NCI-H1436 (cell line): ENCODE measurements at regions not wholly inside any gene's neighbourhood (a gene's known extent, or its start where the extent isn't known, plus 50 kb on each side); places are given as distances from the start of the nearest gene placed in this dataset.

Experiments used
- DNase-seq: peaks from one replicate; lab custom pipeline; 2025; lab: John Stamatoyannopoulos, UW

GRCh38 chr12:75900226-75900625 is 131.3 kb downstream of the PHLDA1 start:
- DNase-seq, result peak; percentile 47

DNA sequence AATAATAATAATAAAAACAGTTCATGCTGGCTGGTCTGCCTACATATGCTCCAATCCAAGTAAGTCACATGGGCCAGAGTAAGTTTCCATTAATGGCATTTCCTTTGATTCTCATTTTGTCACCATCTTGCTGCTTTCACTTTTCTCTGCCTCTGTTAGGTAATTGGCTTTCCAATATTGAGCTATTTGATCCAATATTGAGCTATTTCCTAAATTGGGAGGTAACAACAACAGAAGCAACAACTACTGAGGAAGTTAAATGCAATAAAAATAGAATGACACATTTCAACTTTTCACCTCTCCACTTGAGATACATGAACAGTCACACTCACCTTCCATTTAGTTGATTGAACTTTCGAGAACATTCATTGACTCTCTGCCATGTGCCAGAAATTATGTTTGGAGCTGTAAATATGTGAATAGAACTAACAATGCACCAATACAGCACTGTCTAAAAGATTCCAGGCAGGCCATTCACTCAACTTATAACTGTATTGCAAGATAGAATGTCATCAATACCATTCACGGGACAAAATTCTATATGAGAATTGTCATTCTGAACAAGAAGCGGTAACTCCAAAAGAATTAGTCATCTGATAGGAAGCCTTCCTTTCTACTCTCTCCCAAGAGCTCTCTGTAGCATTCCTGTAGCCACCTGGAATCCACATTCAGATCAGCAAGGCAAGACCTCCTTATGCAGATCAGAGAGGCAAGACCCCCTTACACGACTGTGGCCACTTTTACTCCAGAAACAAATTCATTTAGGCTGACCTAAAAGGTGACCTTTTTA is 136.4 kb downstream of the PHLDA1 start:
- DNase-seq, result no peak

DNA sequence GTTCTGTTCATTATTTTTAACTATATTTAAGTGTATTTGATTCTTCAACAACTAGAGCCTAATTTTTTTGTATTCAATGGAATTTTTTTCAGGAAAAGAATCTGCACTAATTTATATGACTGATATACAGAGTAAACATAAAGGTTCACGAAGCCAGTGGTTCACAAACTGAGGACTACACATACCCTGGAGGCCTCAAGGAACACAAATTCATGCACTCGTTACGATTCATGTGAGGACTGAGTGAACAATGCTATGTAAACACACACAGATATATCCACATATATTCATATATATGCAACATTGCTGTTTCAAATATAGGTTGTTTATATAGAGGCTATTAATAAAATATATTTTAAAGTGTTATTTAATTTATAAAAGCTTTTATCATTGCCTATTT is 137.8 kb downstream of the PHLDA1 start:
- DNase-seq, result no peak

DNA sequence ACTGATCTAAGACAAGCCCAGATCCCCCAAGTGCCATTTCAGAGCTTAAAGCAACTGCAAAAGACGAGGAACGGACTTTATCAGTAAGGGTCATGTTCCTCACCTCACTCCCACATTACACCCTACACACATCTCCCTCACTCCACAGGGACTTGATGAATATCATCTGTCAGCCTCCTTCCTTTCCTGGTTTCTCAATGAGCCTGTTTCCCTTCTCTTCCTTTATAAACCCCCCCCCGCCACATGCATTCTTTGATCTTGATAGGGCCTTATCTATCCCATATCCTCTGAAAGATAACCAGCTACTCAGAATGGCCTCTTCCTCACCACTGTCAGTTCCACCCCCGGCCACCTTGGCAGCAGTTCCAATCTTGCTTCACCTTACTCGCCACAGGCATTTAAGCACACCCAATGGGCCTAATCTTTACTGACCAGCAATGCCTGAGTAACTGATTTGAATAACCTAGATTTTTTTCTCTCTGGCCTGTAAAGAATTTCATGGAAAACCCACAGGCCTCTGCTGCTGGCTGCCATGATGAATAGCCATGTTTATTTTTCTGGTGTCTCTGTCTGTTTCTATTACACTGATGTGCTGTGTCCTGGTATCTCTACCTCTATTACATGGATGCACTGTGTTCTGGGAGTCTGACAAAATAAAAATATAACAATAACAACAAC is 138.7 kb downstream of the PHLDA1 start:
- DNase-seq, result no peak

DNA sequence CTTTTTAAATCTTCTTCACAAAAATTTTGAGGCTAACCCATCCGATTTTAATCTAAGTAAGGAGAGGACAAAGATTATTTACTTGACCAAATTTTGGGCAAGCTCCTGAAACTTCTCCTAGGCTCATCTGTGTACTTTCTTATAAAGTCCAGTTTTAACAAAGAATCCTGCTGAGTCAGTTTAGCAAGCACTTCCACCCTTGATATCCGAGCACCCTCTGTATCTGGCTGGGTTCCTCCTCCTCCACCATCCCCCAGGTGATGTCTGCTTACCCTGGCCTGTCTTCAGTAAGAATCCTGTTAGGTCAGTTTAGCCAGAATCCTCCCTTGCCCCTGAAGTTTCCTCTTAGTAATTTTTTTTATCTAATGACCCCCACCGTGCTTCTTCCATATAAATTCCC is 140.5 kb downstream of the PHLDA1 start:
- DNase-seq, result no peak

DNA sequence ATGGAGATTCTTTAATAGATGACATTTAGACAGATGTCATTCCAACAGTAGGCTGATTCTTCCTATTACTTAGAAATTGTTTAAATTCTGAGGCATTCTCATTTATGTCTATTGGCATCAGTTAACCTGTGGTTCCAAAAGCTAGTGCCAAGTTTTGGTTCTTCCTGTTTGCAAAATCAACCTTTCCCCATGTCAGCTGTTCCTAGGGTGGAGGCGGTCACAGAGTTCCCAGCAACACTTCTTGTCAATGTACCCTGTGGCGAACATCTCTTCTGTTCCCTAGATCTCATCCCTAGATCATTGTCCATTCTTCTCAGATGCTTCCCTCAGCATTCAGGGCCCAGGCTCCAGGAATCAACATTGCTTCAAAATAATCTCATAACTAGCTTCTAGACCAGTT is 140.9 kb downstream of the PHLDA1 start:
- no peak for DNase-seq

GRCh38 chr12:75890141-75890540 is 141.4 kb downstream of the PHLDA1 start:
- DNase-seq, result no peak

GRCh38 chr12:75888874-75889613 is 142.5 kb downstream of the PHLDA1 start:
- DNase-seq, result no peak

DNA sequence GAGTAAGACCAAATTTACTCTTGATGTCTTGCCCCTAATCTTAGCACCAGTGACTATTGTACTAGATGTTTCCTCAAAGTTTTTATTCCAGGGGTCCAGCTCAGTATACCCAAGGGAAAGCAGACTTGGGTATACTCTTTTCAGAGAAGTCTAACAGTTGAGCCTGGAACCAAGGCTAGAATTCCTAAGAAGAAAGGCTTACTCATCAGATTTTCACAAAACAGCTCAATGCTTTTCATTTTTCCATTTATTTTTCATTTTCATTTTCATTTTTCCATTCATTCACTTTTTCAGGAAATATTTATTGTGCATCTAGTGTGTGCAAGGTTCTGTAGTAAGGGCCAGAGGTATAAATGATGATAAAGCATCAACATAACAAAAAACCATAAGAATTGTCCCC is 143.2 kb downstream of the PHLDA1 start:
- DNase-seq, result no peak

GRCh38 chr12:75887979-75888378 is 143.6 kb downstream of the PHLDA1 start:
- no peak for DNase-seq

DNA sequence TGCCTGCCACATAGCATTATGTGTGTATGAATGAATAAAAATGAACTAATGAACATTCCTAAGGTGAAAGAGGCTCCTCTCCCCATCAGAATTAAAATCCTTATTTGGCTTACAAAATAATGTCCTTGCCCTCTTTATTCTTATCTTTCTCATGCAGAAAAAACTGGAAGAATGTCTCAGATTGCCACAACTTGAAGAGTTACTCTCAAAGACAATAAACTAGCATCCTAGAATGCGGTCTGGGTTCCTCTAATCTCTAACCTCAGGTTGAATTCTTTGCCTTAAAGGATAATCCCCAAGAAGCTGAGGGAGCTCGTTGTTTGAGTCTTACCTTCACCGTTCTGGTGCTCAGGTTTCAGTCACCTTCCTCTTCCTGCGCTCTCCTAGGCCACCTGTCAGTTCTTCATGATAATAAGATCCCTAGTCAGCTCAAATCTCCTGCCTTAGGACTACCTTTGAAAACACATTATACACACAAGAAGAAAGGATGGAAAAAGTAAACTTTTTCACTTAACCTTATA is 147.1 kb downstream of the PHLDA1 start:
- no peak for DNase-seq

GRCh38 chr12:75883241-75883640 is 148.3 kb downstream of the PHLDA1 start:
- DNase-seq, result no peak

DNA sequence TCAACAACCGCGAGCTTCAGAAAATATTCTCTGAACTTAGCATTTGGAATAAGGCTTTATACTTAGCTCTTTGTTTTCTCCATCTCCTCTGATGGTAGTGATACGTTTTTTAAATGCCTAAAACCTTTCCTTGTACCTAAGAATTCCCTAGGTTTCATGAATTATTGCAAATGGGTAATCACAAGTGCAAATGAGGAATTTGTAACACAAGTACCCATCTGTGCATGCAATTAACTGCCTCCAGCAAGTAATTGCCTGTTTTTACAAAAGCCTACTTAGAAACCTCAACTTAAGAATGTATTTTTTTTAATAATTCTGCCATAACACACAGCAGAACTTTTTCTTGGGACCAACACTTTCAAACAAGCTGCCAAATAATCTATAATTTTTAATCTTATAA is 149.2 kb downstream of the PHLDA1 start:
- DNase-seq, result no peak

DNA sequence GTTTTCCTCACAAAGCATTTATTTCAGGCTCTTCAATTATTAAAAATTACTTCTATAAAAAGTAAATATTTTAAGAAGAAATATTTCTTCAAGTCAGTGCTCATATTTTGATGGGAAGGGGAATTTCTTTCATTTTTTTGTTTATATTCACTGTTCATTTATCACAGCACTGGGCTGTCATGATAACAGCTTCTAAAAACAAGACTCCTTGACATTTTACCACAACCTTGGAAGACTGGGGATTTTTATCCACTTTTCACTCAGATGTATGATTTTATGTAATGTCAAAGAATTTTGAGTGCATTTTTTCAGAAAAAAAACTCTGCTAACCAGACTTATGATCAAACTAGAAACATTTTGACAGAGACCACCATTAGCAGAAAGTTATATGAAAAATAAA is 149.7 kb downstream of the PHLDA1 start:
- no peak for DNase-seq

- peak; percentile 76 for DNase-seq
Observed at GRCh38 chr12:75877763-75878621, 153.6 kb downstream of the PHLDA1 start.

DNA sequence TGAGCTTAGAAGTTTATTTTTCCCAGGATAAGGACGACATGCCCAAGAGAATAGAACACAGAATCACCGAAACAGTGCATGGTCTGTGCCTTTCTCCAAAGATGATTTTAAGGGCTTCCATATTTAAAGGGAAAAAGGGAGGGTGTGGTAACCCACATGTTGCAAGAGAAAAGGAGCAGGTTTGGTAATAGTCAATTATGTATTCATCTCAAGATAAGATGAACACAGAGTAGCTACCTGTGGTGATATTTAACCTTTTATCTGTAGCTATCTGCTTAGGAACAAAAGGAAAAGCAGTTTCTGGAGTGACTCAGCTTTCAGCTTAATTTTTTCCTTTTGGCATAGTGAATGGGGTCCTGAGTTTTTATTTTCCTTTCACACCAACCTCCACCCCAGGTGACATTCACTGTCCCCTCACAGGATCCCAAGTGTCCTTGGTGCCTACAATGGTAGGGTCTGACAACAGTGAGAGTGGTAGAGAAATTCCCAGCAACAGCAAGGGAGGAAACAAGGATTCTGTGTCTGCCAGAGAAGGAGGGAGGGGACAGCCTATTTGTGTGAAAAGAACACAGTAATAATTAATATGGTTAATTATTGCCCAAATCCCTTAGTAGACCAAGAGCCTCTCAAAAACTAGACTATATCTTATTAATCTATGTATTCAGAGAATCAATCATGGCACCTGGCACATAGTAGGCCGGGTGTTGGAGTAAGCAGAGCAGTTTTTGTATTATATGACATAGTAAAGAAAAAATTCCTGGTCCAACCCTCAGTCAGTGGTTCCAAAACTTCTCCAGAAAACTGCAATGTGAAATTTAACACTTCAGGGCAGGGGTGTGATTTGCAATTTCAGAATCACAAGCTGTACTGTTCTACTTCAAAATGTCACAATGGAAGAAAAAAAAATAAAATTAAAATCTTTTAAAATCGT is 154.5 kb downstream of the PHLDA1 start:
- no peak for DNase-seq

DNA sequence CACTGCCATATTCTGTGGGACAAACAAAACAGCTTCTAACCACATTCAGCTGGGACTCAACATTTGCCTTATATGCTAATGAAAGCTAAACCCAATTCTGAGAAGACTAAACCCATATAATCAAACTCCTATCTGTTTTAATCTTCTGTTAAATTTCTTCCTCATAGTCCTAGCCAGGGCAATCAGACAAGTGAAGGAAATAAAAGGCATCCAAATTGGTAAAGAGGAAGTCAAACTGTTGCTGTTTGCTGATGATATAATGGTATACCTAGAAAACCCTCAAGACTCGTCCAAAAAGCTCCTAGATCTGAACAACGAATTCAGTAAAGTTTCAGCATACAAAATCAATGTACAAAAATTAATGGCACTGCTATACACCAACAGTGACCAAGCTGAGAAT is 157.1 kb downstream of the PHLDA1 start:
- DNase-seq, result no peak

DNA sequence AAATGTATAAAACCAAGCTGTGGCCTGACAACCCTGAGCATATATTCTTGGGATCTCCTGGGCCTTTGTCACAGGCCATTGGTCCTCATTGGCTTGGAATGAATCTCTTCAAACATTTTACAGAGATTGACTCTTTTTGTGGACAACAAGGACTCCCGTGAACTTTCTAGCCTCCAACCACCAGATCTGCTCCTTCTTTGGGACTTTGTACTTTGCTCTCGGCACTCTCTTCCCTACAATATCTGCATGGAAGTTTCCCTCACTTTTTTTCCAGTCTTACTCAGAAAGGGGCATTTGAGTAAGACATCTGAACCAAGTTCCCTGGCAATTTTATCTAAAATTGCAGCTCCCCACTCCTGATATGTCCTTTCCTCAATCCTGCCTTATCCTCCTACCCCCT is 158.8 kb downstream of the PHLDA1 start:
- DNase-seq, result no peak

- no peak for DNase-seq
Observed at GRCh38 chr12:75870878-75871277, 160.7 kb downstream of the PHLDA1 start.

- DNase-seq, result no peak
Observed at GRCh38 chr12:75868501-75868900, 163.1 kb downstream of the PHLDA1 start.

GRCh38 chr12:75865315-75865714 is 166.3 kb downstream of the PHLDA1 start:
- no peak for DNase-seq
